GM20000 (cell line): ENCODE measurements at regions not wholly inside any gene's neighbourhood (a gene's known extent, or its start where the extent isn't known, plus 50 kb on each side); places are given as distances from the start of the nearest gene placed in this dataset.

Source experiments
- DNase-seq: peaks from one replicate; pipeline ENCODE4 v3.0.0; 2012; ENCODE audit warnings: low spot score
- TF ChIP-seq, protein P1 (sequence below): IDR thresholded peaks from 2 replicates; pipeline ENCODE4 v1.5.1; 2012; ENCODE audit warnings: mild to moderate bottlenecking, control low read depth; ENCODE audit errors: extremely low read depth, missing control alignments

DNA sequence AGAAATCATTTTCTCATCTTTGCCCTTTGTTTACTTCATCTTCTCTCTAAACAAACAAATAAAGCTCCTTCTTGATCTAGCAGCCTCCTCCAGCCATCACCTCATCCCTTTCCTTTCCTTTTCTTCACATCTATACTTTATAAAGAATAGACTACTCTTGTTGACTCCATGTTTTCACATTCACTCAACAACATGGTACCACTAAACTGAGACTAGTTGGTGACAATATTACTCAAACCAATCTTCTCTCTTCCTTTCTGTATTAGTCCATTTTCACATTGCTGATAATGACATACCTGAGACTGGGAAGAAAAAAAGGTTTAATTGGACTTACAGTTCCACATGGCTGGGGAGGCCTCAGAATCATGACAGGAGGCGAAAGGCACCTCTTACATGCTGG is 324.7 kb downstream of the SOX2 start:
- TF ChIP-seq, protein P1, sequence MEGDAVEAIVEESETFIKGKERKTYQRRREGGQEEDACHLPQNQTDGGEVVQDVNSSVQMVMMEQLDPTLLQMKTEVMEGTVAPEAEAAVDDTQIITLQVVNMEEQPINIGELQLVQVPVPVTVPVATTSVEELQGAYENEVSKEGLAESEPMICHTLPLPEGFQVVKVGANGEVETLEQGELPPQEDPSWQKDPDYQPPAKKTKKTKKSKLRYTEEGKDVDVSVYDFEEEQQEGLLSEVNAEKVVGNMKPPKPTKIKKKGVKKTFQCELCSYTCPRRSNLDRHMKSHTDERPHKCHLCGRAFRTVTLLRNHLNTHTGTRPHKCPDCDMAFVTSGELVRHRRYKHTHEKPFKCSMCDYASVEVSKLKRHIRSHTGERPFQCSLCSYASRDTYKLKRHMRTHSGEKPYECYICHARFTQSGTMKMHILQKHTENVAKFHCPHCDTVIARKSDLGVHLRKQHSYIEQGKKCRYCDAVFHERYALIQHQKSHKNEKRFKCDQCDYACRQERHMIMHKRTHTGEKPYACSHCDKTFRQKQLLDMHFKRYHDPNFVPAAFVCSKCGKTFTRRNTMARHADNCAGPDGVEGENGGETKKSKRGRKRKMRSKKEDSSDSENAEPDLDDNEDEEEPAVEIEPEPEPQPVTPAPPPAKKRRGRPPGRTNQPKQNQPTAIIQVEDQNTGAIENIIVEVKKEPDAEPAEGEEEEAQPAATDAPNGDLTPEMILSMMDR: no peak
- no peak for DNase-seq

DNA sequence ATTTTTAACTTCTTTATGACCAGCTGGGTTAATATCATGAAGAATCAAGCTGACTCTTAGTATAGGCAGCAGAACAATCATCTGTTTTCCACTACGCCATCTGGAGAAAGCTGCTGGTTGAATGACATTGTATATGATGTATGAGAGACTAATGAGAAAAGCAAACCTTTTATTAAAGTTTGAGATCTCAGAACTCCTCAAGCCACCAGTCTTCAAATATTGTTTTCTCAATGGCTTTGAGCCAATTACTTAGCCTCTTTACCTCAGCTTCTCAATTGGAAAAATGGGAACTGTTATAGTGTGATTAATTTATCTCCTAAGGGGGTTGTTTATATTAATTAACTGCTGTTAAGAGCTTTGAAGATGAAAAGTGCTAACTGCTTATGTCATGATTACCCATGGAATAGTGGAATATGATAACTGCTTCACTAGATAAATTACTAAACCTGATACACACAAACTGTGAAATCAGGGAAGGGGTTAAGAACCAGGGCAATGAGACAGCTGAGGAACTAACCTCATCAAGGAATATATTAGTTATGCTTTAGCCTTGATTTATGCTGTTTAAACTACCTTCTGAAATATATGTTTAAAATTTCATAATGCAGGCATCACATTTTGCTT is 330.1 kb downstream of the SOX2 start:
- DNase-seq: no peak
- TF ChIP-seq, protein P1: no peak

DNA sequence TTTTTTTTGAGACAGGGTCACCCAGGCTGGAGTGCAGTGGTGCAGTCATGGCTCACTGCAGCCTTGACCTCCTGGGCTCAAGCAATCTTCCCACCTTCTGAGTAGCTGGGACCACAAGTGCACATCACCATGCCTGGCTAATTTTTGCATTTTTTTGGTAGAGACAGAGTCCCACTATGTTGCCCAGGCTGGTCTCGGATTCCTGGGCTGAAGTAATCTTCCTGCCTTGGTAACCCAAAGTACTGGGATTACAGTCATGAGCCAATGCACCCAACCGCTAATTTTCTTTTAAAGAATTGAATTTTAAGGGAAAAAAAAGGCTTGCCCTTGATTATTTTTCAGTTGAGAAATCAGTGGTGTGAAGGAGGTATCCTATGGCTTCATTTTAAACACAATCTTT is 334.0 kb downstream of the SOX2 start:
- TF ChIP-seq, protein P1: no peak
- no peak for DNase-seq

DNA sequence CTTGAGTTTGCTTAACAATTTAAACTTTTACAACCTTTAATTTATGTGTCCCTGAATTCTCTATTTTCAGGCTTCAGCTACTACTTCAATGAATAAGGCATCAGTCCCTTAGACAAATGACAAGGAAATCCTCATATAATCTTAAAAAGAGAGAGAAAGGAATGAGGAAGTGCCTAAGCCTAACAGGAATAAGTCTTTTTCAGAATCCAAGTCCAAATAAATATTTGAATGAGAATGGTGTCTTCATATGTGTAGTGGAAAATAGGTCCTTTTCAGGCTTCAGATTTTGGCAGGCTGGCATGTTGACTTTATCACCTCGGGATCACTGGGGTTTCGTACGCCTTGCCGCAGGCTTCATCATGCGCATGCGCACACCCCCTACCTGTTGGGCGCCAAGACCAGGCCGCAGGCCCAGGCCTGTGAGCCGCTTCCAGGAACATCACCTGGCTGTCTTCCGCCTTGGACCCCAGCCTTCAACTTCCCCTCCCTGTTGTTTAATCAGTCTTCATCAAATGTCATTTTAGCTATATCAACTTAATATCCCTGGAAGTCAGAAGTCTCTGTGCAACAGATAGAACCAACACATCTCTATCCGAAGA is 334.5 kb downstream of the SOX2 start:
- DNase-seq: no peak
- TF ChIP-seq, protein P1: no peak

DNA sequence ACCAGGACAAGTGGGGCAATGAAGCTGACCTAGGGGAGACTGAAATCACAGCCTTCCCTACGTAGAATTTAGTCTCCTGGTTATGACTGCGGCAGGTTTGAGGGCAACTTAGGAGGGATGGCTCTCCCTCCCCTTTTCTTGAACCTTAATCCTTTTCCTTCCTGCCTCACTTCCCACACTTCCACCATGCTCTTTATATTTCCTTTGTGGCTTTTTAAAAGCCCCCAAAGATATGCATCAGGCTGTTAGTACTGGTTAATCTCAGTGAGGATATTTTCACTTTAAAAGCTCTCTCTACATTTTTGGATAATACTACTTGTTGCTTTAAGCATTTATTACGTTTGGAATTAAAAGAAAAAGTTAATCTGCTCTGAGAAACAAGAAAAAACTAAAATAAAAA is 339.2 kb downstream of the SOX2 start:
- TF ChIP-seq, protein P1: no peak
- DNase-seq: no peak

DNA sequence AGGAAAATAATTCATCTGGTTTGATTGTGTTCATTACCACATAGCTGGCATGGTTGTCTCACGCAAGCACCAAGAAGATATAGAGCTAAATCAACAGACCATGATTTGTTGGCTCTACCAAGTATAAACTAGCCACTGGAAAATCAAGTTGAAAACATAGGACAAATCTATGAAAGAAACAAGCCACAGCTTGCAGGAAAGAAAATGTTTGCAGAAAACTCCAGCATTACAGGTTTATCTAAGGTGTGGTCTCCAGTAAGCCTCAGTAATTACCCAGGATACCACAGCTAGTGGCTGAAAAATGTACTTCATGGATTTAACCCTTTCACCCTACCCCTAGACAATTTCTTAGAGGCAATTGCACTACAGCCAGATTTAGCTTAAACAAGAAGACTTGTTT is 340.6 kb downstream of the SOX2 start:
- DNase-seq: no peak
- TF ChIP-seq, protein P1: no peak

DNA sequence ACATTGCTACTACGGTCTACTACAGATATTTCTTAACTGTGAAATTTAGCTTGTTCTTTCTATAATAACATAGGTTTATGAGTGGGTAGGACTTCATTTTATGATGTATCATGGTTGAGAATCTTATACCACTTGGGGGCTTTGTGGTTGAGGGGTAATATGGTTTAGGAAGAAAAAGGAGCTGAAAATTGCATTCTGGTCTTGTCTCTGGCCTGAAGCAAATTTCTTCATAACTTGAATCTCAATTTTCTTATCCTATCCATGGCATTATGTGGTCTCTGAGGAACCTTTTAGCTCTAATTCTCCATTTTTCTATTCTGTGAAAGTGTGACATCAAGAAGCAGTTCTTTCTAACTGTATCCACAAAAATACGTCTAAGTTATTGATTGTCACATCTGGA is 341.0 kb downstream of the SOX2 start:
- no peak for DNase-seq
- TF ChIP-seq, protein P1: no peak
